Esophagus muscularis mucosa (tissue), 3 donors: ENCODE measurements at regions not wholly inside any gene's neighbourhood (a gene's known extent, or its start where the extent isn't known, plus 50 kb on each side); places are given as distances from the start of the nearest gene placed in this dataset.

Experiments used
- POLR2AphosphoS5 ChIP-seq, 2 donors: sonication (generic); formaldehyde crosslinking; IDR thresholded peaks; one replicate each; pipeline ENCODE4 v1.6.1; 2017; ENCODE audit warnings: antibody characterized with exemption in 2 of 2
- TF ChIP-seq, protein P1 (sequence below), 3 experiments: fragments of 200-600 bp in 2 of 3; fragments of 450-650 bp in 1 of 3; sonication (generic) in 2 of 3; IDR thresholded peaks; one replicate each; pipeline ENCODE4 v1.5.1; 2017 to 2019; ENCODE audit warnings: antibody characterized with exemption in 3 of 3, mild to moderate bottlenecking in 2 of 3, moderate library complexity in 1 of 3

DNA sequence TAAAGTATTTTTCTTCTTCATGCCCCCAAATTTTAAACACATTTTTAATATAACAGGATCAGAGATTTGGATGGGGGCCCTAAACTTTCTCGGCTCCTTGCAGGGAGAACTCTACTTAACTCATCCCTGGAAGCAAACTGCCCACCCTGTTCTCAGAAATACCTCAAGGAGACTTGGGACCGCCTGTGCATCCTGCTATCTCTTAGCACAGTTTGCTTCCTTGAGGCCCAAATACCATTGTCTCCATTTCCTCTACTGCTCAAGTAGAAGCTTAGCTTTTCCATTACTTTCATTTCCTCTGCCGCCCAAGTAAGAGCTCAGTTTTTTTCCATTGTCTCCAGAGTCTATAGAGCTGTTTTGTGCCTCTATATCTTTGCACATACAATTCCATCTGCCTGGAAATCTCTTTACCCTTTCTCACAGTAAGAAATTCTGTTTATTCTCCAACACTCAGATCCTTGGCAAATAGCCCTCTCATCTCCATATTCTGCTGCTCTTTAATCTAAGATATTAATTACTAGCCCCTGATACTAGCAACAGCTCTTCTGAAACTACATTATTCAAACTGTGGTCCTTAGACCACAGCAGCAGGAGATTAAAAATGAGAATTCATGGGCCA lies 137.8 kb downstream of the CEMIP2 start:
- TF ChIP-seq, protein P1, sequence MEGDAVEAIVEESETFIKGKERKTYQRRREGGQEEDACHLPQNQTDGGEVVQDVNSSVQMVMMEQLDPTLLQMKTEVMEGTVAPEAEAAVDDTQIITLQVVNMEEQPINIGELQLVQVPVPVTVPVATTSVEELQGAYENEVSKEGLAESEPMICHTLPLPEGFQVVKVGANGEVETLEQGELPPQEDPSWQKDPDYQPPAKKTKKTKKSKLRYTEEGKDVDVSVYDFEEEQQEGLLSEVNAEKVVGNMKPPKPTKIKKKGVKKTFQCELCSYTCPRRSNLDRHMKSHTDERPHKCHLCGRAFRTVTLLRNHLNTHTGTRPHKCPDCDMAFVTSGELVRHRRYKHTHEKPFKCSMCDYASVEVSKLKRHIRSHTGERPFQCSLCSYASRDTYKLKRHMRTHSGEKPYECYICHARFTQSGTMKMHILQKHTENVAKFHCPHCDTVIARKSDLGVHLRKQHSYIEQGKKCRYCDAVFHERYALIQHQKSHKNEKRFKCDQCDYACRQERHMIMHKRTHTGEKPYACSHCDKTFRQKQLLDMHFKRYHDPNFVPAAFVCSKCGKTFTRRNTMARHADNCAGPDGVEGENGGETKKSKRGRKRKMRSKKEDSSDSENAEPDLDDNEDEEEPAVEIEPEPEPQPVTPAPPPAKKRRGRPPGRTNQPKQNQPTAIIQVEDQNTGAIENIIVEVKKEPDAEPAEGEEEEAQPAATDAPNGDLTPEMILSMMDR (IDR thresholded peaks at IDR 0.05), result no peak
- TF ChIP-seq POLR2AphosphoS5 (IDR thresholded peaks at IDR 0.05), result no peak
